AG04450 (cell line): ENCODE measurements at regions not wholly inside any gene's neighbourhood (a gene's known extent, or its start where the extent isn't known, plus 50 kb on each side); places are given as distances from the start of the nearest gene placed in this dataset.

ENCODE experiments used
- CTCF ChIA-PET: fragments of 300-600, 350-600 bp; formaldehyde crosslinking; extraction: SDS; loops from one replicate; lab custom pipeline; 2022; ENCODE audit warnings: antibody characterized with exemption, inconsistent platforms; lab: Charles Lee
- POLR2A ChIA-PET: fragments of 350-600 bp; formaldehyde crosslinking; extraction: SDS; loops from one replicate; lab custom pipeline; 2021; ENCODE audit warnings: antibody characterized with exemption, inconsistent platforms; lab: Yijun Ruan, JAX
- DNase-seq: peaks from one replicate; pipeline ENCODE4 v3.0.0-alpha.2; 2011; ENCODE audit warnings: low read depth, low spot score
- H3K27ac ChIP-seq: one replicate; pipeline ENCODE4 v1.5.1; 2012; ENCODE audit warnings: low read depth, low read length, control low read depth
- H3K27me3 ChIP-seq: one replicate; pipeline ENCODE4 v1.6.0; 2012; ENCODE audit warnings: low read length; ENCODE audit not compliant: control insufficient read depth, insufficient read depth
- H3K4me3 ChIP-seq: 2 replicates; pipeline ENCODE4 v1.5.1; 2011; ENCODE audit warnings: mild to moderate bottlenecking, low read depth, low read length, control low read depth
- H3K9me3 ChIP-seq: 2 replicates; pipeline ENCODE4 v1.5.1; 2012; ENCODE audit warnings: low read length; ENCODE audit not compliant: control insufficient read depth, insufficient read depth
- TF ChIP-seq, protein P1 (sequence below): IDR thresholded peaks from 2 replicates; pipeline ENCODE4 v1.5.1; 2011; ENCODE audit warnings: low read depth, low read length, control low read depth, inconsistent platforms

DNA sequence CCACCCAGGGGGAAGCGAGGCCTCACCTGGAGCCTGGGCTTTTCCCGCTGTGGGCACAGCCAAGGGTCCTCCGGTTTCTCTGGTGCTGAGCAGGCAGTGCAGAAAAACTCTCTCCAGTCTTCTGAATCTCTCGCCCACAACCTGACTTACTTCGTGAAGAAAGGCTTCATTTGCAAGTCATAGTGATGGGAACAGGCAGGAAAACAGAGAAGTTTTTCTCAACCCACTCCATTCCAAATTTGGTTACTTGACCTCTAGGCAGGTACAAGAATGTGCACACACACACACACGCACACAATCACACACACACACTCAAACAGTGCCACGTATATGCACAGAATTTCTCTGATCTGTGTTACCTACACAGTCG lies 524.5 kb downstream of the CD83 start:
- POLR2A ChIA-PET: no interaction called here
- Histone ChIP-seq H3K27me3 (no peaks in the 10 kb centered on the region), H3K9me3 (no peaks in the 10 kb centered on the region), H3K27ac (no peak overlapping the region), H3K4me3 (no peak overlapping the region)
- CTCF ChIA-PET: no interaction called here
- TF ChIP-seq, protein P1, sequence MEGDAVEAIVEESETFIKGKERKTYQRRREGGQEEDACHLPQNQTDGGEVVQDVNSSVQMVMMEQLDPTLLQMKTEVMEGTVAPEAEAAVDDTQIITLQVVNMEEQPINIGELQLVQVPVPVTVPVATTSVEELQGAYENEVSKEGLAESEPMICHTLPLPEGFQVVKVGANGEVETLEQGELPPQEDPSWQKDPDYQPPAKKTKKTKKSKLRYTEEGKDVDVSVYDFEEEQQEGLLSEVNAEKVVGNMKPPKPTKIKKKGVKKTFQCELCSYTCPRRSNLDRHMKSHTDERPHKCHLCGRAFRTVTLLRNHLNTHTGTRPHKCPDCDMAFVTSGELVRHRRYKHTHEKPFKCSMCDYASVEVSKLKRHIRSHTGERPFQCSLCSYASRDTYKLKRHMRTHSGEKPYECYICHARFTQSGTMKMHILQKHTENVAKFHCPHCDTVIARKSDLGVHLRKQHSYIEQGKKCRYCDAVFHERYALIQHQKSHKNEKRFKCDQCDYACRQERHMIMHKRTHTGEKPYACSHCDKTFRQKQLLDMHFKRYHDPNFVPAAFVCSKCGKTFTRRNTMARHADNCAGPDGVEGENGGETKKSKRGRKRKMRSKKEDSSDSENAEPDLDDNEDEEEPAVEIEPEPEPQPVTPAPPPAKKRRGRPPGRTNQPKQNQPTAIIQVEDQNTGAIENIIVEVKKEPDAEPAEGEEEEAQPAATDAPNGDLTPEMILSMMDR: no peak
- no peak for DNase-seq

DNA sequence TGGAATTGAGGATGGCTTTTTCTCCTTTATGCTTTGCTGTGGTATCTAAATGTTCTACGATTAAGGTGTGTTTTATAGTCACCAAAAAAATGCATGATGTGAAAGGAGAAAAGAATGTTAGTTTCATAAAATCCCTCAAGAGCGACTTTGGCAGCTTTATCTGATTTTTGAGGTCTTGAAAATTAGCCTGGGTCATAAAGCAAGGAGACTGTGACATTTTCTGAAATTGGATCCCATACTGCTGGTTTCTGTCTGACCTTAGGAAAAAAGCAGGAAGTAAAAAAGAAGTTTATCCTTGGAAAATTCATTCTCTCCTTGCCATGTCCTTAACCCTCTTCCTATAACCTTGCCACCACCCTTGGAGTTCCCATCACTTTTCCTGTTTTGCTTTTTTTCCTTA lies 525.3 kb downstream of the CD83 start:
- ChIA-PET POLR2A (no interaction called here), CTCF (no interaction called here)
- H3K9me3 ChIP-seq: no peaks in the 10 kb centered on the region
- H3K27me3 ChIP-seq: no peaks in the 10 kb centered on the region
- no peak overlapping the region for H3K4me3 ChIP-seq
- H3K27ac ChIP-seq: no peak overlapping the region
- TF ChIP-seq, protein P1: no peak
- DNase-seq: no peak

DNA sequence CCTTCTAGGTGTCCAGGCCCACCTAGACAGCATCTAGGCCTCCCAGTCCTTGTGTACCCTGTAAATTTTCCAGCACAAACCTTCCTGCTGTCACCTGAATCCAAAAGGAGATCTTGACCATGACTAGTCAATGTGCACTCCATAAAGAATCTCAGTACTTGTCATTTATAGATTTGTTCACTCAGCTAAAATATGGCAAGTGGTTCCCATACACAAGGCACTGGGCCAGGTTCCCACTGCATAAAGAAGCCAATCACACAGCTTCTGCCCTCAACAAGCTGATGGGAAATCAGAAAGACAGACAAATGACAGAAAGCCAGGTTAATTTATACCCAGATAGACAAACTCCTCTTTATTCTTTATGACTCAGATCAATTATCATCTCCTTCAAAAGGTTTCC lies 526.8 kb downstream of the CD83 start:
- no peak overlapping the region for H3K4me3 ChIP-seq
- TF ChIP-seq, protein P1: no peak
- ChIA-PET POLR2A (no interaction called here), CTCF (no interaction called here)
- H3K27me3 ChIP-seq: no peaks in the 10 kb centered on the region
- DNase-seq: no peak
- H3K27ac ChIP-seq: no peak overlapping the region
- H3K9me3 ChIP-seq: no peaks in the 10 kb centered on the region

DNA sequence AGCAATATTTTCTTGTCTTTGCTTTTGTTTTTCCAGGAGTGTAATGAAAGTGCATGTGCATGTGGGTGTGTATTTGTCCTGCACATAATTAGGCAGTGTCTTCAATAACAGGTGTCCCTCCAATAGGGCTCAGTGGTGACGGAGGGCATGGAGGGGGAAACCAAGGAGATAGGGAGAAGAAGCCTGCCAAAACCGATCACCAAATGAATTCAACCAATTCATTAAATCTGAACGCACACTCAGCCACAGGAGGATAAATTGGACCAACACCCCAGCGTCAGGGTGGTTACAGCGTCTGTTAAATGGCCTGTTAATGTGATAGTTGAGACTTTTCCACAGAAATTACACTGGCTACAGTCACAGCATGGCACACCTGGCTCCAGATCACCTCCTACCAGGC lies 527.6 kb downstream of the CD83 start:
- Histone ChIP-seq H3K27me3 (no peaks in the 10 kb centered on the region), H3K4me3 (no peak overlapping the region), H3K27ac (no peak overlapping the region), H3K9me3 (no peaks in the 10 kb centered on the region)
- TF ChIP-seq, protein P1: no peak
- ChIA-PET POLR2A (no interaction called here), CTCF (no interaction called here)
- no peak for DNase-seq

DNA sequence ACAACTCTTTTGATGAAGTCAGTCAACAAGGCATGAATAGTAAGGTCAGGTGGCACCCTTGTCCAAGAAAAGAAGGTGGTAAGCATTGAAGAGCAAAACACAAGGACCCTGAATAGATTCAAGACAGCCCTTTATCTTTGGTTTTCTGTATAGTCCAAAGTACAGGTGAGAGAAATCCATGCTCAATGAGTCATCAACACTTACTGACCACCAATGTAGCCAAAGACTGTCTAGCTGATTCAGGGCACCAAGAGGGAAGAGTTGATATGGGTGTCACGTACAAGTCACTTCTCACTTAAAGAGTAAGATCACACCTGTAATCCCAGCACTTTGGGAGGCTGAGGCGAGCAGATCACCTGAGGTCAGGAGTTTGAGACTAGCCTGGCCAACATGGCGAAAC lies 528.3 kb downstream of the CD83 start:
- CTCF ChIA-PET: no interaction called here
- Histone ChIP-seq H3K4me3 (no peak overlapping the region), H3K9me3 (no peaks in the 10 kb centered on the region), H3K27ac (no peak overlapping the region), H3K27me3 (no peaks in the 10 kb centered on the region)
- DNase-seq: no peak
- TF ChIP-seq, protein P1: no peak
- POLR2A ChIA-PET: no interaction called here
